ENCODE measurements at regions not wholly inside any gene's neighbourhood (a gene's known extent, or its start where the extent isn't known, plus 50 kb on each side); places are given as distances from the start of the nearest gene placed in this dataset.

GRCh38 chr10:78277314-78278057 is 243.8 kb downstream of the RPS24 start:
- DNase-seq, result no peak

DNA sequence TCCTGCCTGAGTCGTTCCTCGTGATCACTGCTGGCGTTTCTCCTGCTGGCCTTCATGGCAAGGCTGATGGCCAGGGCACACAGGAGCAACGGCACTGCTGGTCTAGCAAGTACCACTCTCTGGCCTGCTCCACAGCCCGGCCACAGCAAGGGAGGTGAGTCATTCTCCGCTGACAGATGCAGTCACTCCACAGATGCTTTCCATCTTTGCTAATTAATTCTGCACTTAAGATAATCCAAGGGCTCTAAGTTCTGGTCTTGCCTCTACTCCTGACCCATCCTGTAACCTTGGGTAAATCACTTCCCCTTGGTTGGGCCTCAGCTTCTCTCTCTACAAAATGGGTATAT is 244.4 kb downstream of the RPS24 start:
- DNase-seq, result no peak

- DNase-seq, result no peak
Observed at GRCh38 chr10:78279756-78280155, 246.1 kb downstream of the RPS24 start.

DNA sequence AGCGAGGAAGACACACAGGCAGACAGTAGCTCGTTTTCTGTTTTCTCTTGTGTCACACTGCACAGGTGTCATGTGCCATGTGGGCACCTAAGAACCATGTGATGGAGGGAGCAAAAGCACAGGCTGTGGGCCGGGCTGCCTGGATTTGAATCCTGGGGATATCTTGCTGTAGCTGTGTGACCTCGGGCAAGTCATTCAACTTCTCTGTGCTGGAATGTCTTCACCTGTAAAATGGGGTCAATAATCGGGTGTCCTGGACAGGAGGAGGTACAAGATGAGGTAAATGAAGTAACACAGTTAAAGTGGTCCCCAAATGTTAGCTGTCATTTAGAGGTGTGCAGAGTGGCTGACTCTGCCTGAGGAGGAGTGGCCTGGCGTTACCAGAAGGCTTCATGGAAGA is 246.9 kb downstream of the RPS24 start:
- DNase-seq, result no peak

GRCh38 chr10:78281627-78282026 is 248.0 kb downstream of the RPS24 start:
- no peak for DNase-seq

- no peak for DNase-seq
Observed at GRCh38 chr10:78283069-78283682, 249.5 kb downstream of the RPS24 start.

GRCh38 chr10:78284381-78284780 is 250.7 kb downstream of the RPS24 start:
- DNase-seq, result no peak

GRCh38 chr10:78285226-78285625 is 251.6 kb downstream of the RPS24 start:
- no peak for DNase-seq

GRCh38 chr10:78286186-78286585 is 252.5 kb downstream of the RPS24 start:
- no peak for DNase-seq

DNA sequence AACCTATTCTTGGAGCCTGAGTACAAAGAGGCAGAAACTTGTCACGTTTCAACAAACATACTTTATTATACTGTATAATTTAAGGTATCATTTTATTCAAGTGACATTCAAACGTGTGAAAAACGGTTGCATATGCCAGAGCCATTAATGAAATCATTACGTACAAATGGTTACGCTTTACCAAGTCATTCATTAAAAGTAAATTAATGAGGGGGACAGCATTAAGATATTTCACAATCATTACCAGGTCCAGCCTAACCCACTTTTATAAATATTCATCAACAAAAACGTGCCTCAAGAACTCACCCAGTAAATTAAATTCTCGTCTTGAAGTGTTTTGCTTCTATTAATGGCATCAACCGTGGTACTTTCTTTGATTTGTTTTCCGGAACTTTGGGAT is 253.0 kb downstream of the RPS24 start:
- no peak for DNase-seq

DNA sequence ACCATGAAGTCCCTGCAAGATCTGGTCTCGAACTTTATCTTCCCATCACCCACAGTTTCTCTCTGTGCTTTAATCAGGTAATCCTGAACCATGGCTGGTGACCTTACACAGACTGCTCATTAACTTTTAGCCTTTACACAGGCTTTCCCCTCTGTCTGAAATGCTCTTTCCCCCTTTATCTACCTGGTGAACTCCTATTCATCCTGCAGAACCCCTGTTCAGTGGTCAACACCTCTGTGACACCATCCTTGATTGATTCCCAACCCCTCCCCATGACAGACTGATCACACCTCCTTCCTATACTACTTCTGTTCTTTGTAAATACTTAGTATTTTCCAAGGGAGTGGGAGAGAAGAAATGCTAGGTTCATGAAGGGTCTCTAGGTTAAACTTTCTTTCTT is 254.0 kb downstream of the RPS24 start:
- no peak for DNase-seq

- DNase-seq, result no peak
Observed at GRCh38 chr10:78288663-78289062, 255.0 kb downstream of the RPS24 start.

DNA sequence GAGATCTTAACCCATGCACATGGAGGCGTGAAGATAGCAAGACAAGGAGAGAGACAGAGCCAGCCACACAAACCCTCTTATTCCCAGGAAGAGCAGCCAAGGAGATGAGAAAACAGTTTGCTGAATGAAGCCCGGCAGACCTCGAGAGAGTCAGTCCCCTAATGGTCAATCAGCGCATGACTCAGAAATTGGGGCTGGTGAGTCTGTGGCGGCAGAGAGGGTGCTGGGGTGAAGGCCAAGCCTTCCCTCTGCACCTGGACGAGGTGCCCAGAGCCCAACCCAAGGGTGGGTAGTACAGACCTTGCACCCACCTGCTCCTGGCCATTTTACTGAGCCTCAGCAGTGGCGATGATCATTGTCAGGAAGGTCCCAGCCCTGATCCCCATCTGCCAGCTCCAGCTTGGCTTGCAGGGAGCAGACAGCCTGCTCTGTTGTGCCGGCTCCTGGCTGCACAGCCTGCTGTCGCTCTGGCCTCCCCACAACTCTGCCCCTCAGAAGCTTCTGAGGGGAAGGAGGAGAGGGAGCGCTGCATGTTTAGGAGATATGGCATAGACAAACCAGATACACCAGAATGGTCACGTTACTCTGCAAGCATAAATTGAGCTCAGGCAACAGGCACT is 256.6 kb downstream of the RPS24 start:
- DNase-seq, result no peak

- DNase-seq, result no peak
Observed at GRCh38 chr10:78291722-78292121, 258.1 kb downstream of the RPS24 start.

GRCh38 chr10:78292250-78292981 is 258.8 kb downstream of the RPS24 start:
- DNase-seq, result no peak

DNA sequence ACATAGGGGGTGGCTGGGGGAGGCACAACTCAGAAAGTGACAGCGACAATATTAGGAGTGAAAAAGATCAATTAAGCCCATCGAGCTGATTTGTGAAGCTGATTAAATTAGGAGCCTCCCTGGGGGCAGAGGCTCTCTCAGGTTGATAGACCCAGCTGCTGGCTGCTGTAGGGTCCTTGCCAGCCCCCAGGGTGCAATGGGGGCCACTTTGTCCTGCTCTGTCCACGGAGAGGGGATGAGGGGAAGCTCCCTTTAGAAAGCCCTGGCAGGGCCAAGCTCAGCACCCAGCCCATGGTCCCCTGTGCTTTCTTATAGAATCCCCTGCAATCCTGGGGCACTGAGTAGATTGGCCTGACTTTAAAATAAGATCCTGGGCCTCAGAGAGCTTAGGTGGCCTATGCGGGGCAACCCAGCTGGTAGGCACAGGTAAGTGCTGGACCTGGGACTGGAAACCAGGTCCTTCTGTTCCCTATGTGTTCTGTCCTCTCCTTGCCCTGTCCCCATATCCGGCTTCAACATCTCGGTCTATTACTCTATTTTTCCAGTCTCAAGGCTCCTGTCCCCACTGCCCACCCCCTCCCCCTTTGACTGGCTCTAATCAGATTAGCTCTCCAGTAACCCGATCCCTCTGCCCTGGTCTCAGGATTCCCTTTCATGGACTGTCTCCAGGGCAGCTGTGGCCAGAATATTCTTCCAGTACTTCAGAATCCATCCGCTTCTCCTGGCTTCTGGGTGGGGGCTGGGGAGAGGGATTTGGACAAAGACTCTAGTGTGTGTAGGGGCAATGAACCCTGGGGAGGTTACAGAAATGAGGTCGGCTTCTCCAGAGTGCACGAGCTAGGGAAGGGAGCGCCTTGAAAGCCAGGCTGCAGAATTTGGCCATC is 259.6 kb downstream of the RPS24 start:
- DNase-seq, result peak; percentile 50

DNA sequence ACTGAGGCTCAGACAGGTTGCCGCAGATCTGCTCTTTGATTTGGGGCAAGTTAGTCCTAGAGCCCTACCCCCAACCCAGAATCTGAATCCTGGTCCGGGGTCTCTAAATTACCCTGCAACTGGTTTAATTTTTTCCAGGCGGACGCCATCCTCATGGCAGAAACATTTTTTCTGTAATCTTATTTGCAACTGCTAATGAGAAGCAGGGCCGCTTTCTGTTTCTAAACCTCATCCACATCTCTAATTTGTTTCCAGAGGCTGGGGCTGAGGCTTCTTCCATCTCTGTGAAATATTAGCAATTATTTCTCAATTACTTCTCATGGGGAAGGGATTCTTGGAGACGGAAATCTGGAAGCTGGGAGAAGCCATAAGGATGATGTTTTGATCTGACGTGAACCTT is 261.6 kb downstream of the RPS24 start:
- no peak for DNase-seq

GRCh38 chr10:78296785-78297184 is 263.1 kb downstream of the RPS24 start:
- DNase-seq, result no peak

- no peak for DNase-seq
Observed at GRCh38 chr10:78297997-78298396, 264.3 kb downstream of the RPS24 start.

- no peak for DNase-seq
Observed at GRCh38 chr10:78298835-78299234, 265.2 kb downstream of the RPS24 start.

GRCh38 chr10:78299851-78300468 is 266.3 kb downstream of the RPS24 start:
- no peak for DNase-seq

GRCh38 chr10:78300526-78300925 is 266.9 kb downstream of the RPS24 start:
- DNase-seq, result no peak

All from left hindlimb (tissue), 1 donor.